DOHH2 (cell line): ENCODE measurements at regions not wholly inside any gene's neighbourhood (a gene's known extent, or its start where the extent isn't known, plus 50 kb on each side); places are given as distances from the start of the nearest gene placed in this dataset.

Experiments
- H3F3A ChIP-seq: fragments of 200-600 bp; sonication (generic), shearing (Covaris generic); 2 replicates; pipeline ENCODE4 v1.6.0; 2016; ENCODE audit warnings: antibody characterized with exemption, mild to moderate bottlenecking; ENCODE audit not compliant: control insufficient read depth, insufficient read depth
- H3K27ac ChIP-seq: fragments of 200-600 bp; sonication (generic); 2 replicates; pipeline ENCODE4 v1.5.1; 2014; ENCODE audit warnings: low read depth, mild to moderate bottlenecking, low read length, moderate library complexity
- H3K27me3 ChIP-seq: fragments of 200-600 bp; sonication (generic); 2 replicates; pipeline ENCODE4 v1.6.1; 2014; ENCODE audit warnings: mild to moderate bottlenecking, low read length, mixed read lengths; ENCODE audit not compliant: control insufficient read depth
- H3K36me3 ChIP-seq: fragments of 200-600 bp; sonication (generic); 2 replicates; pipeline ENCODE4 v1.6.1; 2014; ENCODE audit warnings: mild to moderate bottlenecking, low read length, moderate library complexity, mixed read lengths; ENCODE audit not compliant: control insufficient read depth
- H3K4me1 ChIP-seq: fragments of 200-600 bp; sonication (generic); 2 replicates; pipeline ENCODE4 v1.6.1; 2014; ENCODE audit warnings: mild to moderate bottlenecking, low read length, mixed read lengths; ENCODE audit not compliant: control insufficient read depth
- H3K4me2 ChIP-seq: fragments of 200-600 bp; sonication (generic); 2 replicates; pipeline ENCODE4 v1.6.0; 2014; ENCODE audit warnings: mild to moderate bottlenecking, low read length, moderate library complexity
- H3K4me3 ChIP-seq: fragments of 200-600 bp; sonication (generic); 2 replicates; pipeline ENCODE4 v1.5.1; 2014; ENCODE audit warnings: mild to moderate bottlenecking, low read length, mixed read lengths
- H3K79me2 ChIP-seq: fragments of 200-600 bp; sonication (generic); 2 replicates; pipeline ENCODE4 v1.6.1; 2014; ENCODE audit warnings: mild to moderate bottlenecking, low read length, mixed read lengths; ENCODE audit not compliant: control insufficient read depth
- H3K9me2 ChIP-seq: fragments of 200-600 bp; sonication (generic); replicated peaks from 2 replicates; pipeline ENCODE4 v1.6.1; 2014; ENCODE audit warnings: mild to moderate bottlenecking, low read length, mixed read lengths; ENCODE audit not compliant: control insufficient read depth
- H3K9me3 ChIP-seq: fragments of 200-600 bp; sonication (generic); 2 replicates; pipeline ENCODE4 v1.6.1; 2014; ENCODE audit warnings: antibody characterized with exemption, low read length, mixed read lengths; ENCODE audit not compliant: control insufficient read depth, insufficient read depth
- H4K20me1 ChIP-seq: fragments of 200-600 bp; sonication (generic); 2 replicates; pipeline ENCODE4 v1.6.0; 2014; ENCODE audit warnings: low read depth, mild to moderate bottlenecking, antibody characterized with exemption, low read length, moderate library complexity; ENCODE audit not compliant: control insufficient read depth, insufficient read depth
- EZH2phosphoT487 ChIP-seq: fragments of 200-600 bp; sonication (generic); IDR thresholded peaks from 2 replicates; pipeline ENCODE4 v1.6.1; 2017; ENCODE audit warnings: borderline replicate concordance, mild to moderate bottlenecking, antibody characterized with exemption, low read length, moderate library complexity, mixed read lengths
- TF ChIP-seq, protein P1 (sequence below): fragments of 200-600 bp; sonication (generic); IDR thresholded peaks from one replicate; pipeline ENCODE4 v1.5.1; 2014; ENCODE audit warnings: antibody characterized with exemption, mild to moderate bottlenecking, low read depth, low read length; ENCODE audit not compliant: poor library complexity, severe bottlenecking

DNA sequence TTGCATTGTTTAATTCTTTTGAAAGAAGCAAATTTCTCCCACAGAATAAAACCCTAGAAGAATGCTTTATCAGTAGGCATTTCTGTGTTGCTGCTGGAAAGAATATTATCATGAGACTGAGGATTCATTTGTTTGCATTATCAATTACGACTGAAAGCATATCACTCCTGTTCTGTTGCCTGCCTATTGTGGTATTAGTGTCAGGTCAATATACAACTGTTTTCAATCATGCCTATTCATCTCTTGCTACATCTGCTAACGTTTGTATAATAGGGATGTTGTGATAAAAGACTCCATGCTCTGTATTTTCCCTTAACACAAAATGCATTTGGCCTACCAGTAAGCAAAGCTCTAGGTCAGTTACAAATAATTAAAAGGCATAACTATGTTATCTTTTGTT, 221.5 kb downstream of the PTPRC start:
- Histone ChIP-seq H3K27ac (no peak overlapping the region), H3K4me2 (no peak overlapping the region), H4K20me1 (no peaks in the 10 kb centered on the region), H3K79me2 (peaks cover 44% of the 10 kb centered on the region), H3K27me3 (no peaks in the 10 kb centered on the region), H3K4me1 (peaks cover 5% of the 10 kb centered on the region), H3F3A (peaks cover 23% of the 10 kb centered on the region), H3K9me3 (no peaks in the 10 kb centered on the region), H3K36me3 (peaks cover 82% of the 10 kb centered on the region), H3K4me3 (no peak overlapping the region), H3K9me2 (no peaks in the 10 kb centered on the region)
- no peak for TF ChIP-seq EZH2phosphoT487
- TF ChIP-seq, protein P1, sequence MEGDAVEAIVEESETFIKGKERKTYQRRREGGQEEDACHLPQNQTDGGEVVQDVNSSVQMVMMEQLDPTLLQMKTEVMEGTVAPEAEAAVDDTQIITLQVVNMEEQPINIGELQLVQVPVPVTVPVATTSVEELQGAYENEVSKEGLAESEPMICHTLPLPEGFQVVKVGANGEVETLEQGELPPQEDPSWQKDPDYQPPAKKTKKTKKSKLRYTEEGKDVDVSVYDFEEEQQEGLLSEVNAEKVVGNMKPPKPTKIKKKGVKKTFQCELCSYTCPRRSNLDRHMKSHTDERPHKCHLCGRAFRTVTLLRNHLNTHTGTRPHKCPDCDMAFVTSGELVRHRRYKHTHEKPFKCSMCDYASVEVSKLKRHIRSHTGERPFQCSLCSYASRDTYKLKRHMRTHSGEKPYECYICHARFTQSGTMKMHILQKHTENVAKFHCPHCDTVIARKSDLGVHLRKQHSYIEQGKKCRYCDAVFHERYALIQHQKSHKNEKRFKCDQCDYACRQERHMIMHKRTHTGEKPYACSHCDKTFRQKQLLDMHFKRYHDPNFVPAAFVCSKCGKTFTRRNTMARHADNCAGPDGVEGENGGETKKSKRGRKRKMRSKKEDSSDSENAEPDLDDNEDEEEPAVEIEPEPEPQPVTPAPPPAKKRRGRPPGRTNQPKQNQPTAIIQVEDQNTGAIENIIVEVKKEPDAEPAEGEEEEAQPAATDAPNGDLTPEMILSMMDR: no peak

DNA sequence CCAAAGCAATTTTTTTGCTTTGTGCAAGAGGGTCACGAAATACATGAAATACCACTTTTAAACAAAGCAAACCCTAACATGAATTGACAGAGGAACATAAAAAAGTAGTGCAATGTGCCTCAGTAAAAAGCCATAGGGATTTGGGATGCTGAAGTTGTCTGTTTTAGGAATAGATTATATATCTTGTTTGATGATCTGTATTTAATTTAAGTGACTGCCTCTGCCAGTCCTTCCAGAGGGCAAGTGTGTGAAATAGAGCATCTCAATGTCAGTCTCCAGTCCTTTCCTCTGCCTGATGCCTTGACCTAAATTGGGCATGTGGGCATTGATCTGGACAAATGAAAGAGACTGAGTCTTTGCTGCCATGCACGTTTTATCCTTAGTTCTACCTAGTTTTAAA, 222.8 kb downstream of the PTPRC start:
- Histone ChIP-seq H3K9me3 (no peaks in the 10 kb centered on the region), H3K27me3 (no peaks in the 10 kb centered on the region), H3K9me2 (no peaks in the 10 kb centered on the region), H3K79me2 (peaks cover 49% of the 10 kb centered on the region), H4K20me1 (no peaks in the 10 kb centered on the region), H3K4me1 (peaks cover 5% of the 10 kb centered on the region), H3K36me3 (peaks cover 81% of the 10 kb centered on the region), H3K4me2 (no peak overlapping the region), H3K27ac (no peak overlapping the region), H3F3A (peaks cover 22% of the 10 kb centered on the region), H3K4me3 (no peak overlapping the region)
- TF ChIP-seq, protein P1: no peak
- no peak for TF ChIP-seq EZH2phosphoT487

DNA sequence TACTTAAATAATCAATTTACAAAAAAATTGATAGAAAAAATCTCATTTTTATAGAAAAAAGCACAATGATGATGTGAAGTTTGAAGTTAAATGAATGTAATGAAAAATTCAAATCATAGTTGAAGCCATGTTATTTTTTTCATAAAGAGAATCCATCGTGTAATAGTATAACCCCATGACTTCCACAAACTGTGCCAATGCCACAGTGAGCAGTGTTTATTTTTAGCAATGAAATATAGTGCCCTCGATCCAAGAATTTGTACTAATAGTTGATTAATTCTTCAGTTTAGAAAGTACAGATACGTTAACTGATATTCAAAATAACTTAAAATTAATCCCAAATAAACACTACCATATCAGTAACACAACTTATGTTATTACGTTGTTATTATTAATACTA, 225.9 kb downstream of the PTPRC start:
- TF ChIP-seq EZH2phosphoT487: no peak
- TF ChIP-seq, protein P1: no peak
- no peaks in the 10 kb centered on the region for H4K20me1 ChIP-seq
- peaks cover 77% of the 10 kb centered on the region for H3K36me3 ChIP-seq

More for the DNA sequence above, 225.9 kb downstream of the PTPRC start:
- Histone ChIP-seq H3K27me3 (no peaks in the 10 kb centered on the region), H3K4me3 (no peak overlapping the region), H3F3A (peaks cover 16% of the 10 kb centered on the region), H3K79me2 (peaks cover 63% of the 10 kb centered on the region), H3K4me2 (no peak overlapping the region), H3K9me3 (no peaks in the 10 kb centered on the region), H3K4me1 (peaks cover 5% of the 10 kb centered on the region), H3K27ac (no peak overlapping the region), H3K9me2 (no peaks in the 10 kb centered on the region)
